ENCODE measurements at regions not wholly inside any gene's neighbourhood (a gene's known extent, or its start where the extent isn't known, plus 50 kb on each side); places are given as distances from the start of the nearest gene placed in this dataset.

- TF ChIP-seq HOXD13 (CRISPR knock-in tag; IDR thresholded peaks at IDR 0.05; ENCODE audit: borderline replicate concordance) (no peak), ZNF239 (tag by site-specific recombination; IDR thresholded peaks at IDR 0.05) (no peak), ZNF555 (tag by site-specific recombination; conservative IDR thresholded peaks at IDR 0.05) (0 out of 2 replicates have a peak, but pooled peaks have one; percentile 4), ZNF274 (IDR thresholded peaks at IDR 0.05; ENCODE audit: low read length) (no peak), ZNF274 (tag by site-specific recombination; IDR thresholded peaks at IDR 0.05; ENCODE audit: borderline replicate concordance) (no peak)
Observed at GRCh38 chr1:219726480-219727272, 113.8 kb upstream of the ZC3H11B start (continued).

- CTCF ChIA-PET: no interaction called here
- POLR2A ChIA-PET: no interaction called here
- no peak overlapping the region for H3K27ac ChIP-seq (ENCODE audit: extremely low read depth, low read depth, low read length)
- H3K36me3 ChIP-seq (ENCODE audit: control insufficient read depth in 2 of 2, insufficient read depth in 1 of 2, low read length in 2 of 2): no peaks in the 10 kb centered on the region
- no peaks in the 10 kb centered on the region for H3K4me1 ChIP-seq (ENCODE audit: control insufficient read depth, insufficient read depth, low read length)
- H3K4me3 ChIP-seq (ENCODE audit: low read depth, low read length): no peak overlapping the region
- H3K9me3 ChIP-seq (ENCODE audit: control insufficient read depth, insufficient read depth, low read depth, low read length): no peaks in the 10 kb centered on the region
- TF ChIP-seq ZNF561 (tag by site-specific recombination; IDR thresholded peaks at IDR 0.05; ENCODE audit: borderline replicate concordance): no peak
- TF ChIP-seq ZSCAN16 (tag by site-specific recombination; IDR thresholded peaks at IDR 0.05): no peak
- TF ChIP-seq PRDM4 (tag by site-specific recombination; IDR thresholded peaks at IDR 0.05): no peak
- no peak for TF ChIP-seq PRDM6 (tag by site-specific recombination; IDR thresholded peaks at IDR 0.05)
- TF ChIP-seq ZBTB7A (tag by site-specific recombination; IDR thresholded peaks at IDR 0.05; ENCODE audit: low read depth): no peak
- TF ChIP-seq ZNF704 (tag by site-specific recombination; IDR thresholded peaks at IDR 0.05): no peak
- TF ChIP-seq PRDM10 (tag by site-specific recombination; IDR thresholded peaks at IDR 0.05): no peak
- TF ChIP-seq ZNF280C (tag by site-specific recombination; IDR thresholded peaks at IDR 0.05): no peak
- no peak for TF ChIP-seq ZNF398 (tag by site-specific recombination; IDR thresholded peaks at IDR 0.05)
- no peak for TF ChIP-seq IKZF3 (tag by site-specific recombination; IDR thresholded peaks at IDR 0.05)
- TF ChIP-seq ZNF302 (tag by site-specific recombination; IDR thresholded peaks at IDR 0.05; ENCODE audit: low read depth): no peak
- TF ChIP-seq ZNF221 (tag by site-specific recombination; IDR thresholded peaks at IDR 0.05; ENCODE audit: borderline replicate concordance): no peak
- no peak for TF ChIP-seq REST (tag by site-specific recombination; IDR thresholded peaks at IDR 0.05)
Observed at GRCh38 chr1:219724440-219724839, 111.5 kb upstream of the ZC3H11B start.
